ENCODE measurements at regions not wholly inside any gene's neighbourhood (a gene's known extent, or its start where the extent isn't known, plus 50 kb on each side); places are given as distances from the start of the nearest gene placed in this dataset.

DNA sequence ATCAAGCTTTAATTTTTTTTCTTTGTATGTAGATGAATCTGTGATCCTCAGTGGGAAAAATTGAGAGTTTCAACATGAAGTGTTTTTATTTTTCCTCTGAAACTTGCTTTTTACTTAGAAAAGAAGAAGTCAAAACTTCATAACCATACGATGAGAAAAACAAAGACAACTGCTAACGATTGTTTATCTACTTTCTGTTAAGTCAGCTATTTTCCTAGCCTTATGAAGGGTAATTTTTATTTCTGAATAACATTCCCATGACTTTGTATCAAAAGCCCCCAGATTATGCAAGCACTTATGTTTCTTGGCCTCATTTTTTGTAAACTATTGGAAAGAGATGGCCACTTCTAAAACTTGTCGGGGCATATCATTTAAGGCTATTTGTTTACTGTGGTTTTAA is 645.1 kb upstream of the PRKX start (continued):
- TF ChIP-seq RCOR1 (IDR thresholded peaks at IDR 0.05; ENCODE audit: borderline replicate concordance in 1 of 2, low read depth in 2 of 2, low read length in 2 of 2): no peak
- TF ChIP-seq, protein P1, sequence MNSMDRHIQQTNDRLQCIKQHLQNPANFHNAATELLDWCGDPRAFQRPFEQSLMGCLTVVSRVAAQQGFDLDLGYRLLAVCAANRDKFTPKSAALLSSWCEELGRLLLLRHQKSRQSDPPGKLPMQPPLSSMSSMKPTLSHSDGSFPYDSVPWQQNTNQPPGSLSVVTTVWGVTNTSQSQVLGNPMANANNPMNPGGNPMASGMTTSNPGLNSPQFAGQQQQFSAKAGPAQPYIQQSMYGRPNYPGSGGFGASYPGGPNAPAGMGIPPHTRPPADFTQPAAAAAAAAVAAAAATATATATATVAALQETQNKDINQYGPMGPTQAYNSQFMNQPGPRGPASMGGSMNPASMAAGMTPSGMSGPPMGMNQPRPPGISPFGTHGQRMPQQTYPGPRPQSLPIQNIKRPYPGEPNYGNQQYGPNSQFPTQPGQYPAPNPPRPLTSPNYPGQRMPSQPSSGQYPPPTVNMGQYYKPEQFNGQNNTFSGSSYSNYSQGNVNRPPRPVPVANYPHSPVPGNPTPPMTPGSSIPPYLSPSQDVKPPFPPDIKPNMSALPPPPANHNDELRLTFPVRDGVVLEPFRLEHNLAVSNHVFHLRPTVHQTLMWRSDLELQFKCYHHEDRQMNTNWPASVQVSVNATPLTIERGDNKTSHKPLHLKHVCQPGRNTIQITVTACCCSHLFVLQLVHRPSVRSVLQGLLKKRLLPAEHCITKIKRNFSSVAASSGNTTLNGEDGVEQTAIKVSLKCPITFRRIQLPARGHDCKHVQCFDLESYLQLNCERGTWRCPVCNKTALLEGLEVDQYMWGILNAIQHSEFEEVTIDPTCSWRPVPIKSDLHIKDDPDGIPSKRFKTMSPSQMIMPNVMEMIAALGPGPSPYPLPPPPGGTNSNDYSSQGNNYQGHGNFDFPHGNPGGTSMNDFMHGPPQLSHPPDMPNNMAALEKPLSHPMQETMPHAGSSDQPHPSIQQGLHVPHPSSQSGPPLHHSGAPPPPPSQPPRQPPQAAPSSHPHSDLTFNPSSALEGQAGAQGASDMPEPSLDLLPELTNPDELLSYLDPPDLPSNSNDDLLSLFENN (IDR thresholded peaks at IDR 0.05; ENCODE audit: low read depth in 2 of 2, low read length in 2 of 2): no peak
- TF ChIP-seq CBX5 (IDR thresholded peaks at IDR 0.05; ENCODE audit: borderline replicate concordance, low read depth): no peak

DNA sequence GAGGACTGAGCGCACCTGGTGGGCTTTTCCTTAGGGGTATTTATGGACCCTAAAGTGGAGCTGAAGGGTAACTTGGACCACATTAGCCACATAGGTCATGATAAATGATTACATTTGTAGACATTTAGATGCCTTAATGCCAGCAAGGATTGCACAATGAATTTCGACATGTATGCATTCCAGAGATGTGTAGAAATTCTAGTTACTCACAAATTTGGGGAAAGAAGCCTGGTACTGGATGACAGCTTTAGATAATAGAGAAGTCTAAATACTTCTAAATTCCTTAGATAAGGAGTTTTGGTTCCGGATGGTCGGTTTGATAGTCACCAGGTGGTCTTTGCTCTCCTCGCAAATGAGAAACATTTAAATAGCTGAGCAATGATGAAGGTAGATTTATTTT is 609.5 kb upstream of the PRKX start:
- ChIA-PET CTCF (ENCODE audit: low intra/inter-chr PET ratio) (no interaction called here), POLR2A (no interaction called here)
- H3K9ac ChIP-seq (ENCODE audit: insufficient read depth in 1 of 2, low read depth in 2 of 2, low read length in 2 of 2): no peak overlapping the region
- in situ Hi-C loops (cut with MboI): loop anchor here (10.0 kb wide), 1 partner anchor 1132 kb away; no protein-coding TSS in a partner anchor
- DNase-seq (ENCODE audit: extremely low read depth in 1 of 4, low spot score in 3 of 4) (no peak), FAIRE-seq (no peak), ATAC-seq (no peak)
- WGBS (ENCODE audit: insufficient coverage, low coverage, missing lambda C conversion rate): 1% methylated on average over 5 of the region's 5 CpGs
- TF ChIP-seq MEF2D (tag; conservative IDR thresholded peaks at IDR 0.05; ENCODE audit: low read depth) (no peak), XRCC4 (IDR thresholded peaks at IDR 0.05; ENCODE audit: extremely low read depth, insufficient read depth, insufficient read length) (no peak), TBL1XR1 (IDR thresholded peaks at IDR 0.05; ENCODE audit: low read length in 2 of 2) (no peak), SUPT5H (IDR thresholded peaks at IDR 0.05) (no peak), NR3C1 (CRISPR knock-in tag; IDR thresholded peaks at IDR 0.05) (no peak), KAT2B (IDR thresholded peaks at IDR 0.05; ENCODE audit: low read depth, low read length) (no peak), ZNF121 (CRISPR knock-in tag; conservative IDR thresholded peaks at IDR 0.05) (no peak), FOXA1 (IDR thresholded peaks at IDR 0.05; ENCODE audit: borderline replicate concordance) (no peak), ZNF785 (CRISPR knock-in tag; IDR thresholded peaks at IDR 0.05) (no peak), ZNF561 (CRISPR knock-in tag; conservative IDR thresholded peaks at IDR 0.05) (no peak), SRSF7 (optimal IDR thresholded peaks at IDR 0.05; ENCODE audit: low read depth, low read length) (no peak)
- TF ChIP-seq, protein P2, sequence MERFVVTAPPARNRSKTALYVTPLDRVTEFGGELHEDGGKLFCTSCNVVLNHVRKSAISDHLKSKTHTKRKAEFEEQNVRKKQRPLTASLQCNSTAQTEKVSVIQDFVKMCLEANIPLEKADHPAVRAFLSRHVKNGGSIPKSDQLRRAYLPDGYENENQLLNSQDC (CRISPR knock-in tag; IDR thresholded peaks at IDR 0.05): no peak
- TF ChIP-seq, protein P3, sequence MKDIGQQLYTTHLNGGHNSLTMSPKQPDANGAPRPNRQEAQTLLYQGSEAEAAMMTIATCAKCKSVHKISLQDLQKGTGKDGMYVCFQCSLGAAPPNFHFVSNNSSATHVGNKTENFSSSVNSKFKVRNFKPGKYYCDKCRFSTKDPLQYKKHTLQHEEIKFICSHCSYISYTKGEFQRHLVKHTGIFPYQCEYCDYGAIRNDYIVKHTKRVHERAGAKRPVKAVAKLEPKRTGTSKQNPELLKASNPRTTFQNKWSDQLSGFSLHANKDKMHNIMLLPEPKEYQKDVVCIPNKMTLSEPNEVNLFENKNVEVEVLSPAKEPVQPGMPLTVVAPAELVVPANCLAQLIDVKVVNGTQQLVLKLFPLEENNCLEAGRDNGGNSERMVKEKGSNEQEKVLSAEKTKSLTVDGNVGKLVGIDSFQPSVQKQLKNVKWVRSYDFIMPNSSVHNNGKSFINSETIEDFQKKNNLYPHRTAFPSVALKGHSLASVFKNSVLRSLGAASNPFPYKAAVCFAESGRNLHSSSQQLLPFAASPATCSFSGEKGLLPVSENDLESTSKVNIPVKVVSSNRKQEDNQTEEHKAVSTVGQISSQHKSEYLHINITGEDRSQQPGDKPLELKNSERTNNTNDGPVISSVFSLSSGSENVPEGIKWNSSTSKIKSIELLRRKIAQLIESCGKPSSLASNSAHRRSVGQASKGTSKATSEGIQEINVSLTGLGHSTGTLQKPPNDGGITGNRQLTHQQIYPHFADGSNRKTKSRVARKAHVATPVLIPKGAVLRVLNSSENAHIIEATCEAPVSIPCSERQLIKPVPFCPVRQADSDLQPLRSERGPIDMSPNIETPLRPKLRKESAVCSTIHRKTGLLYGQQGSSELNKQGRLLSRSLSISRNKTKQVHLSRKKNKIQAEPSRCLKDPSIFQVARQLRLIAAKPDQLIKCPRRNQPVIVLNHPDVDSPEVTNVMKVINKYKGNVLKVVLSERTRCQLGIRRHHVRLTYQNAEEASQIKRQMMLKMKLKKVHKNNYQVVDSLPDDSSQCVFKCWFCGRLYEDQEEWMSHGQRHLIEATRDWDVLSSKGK (CRISPR knock-in tag; IDR thresholded peaks at IDR 0.05): no peak
- H3K27me3 ChIP-seq (ENCODE audit: control insufficient read depth in 2 of 2, insufficient read depth in 2 of 2, low read length in 2 of 2): no peaks in the 10 kb centered on the region
- H3K9me3 ChIP-seq (replicated peaks; ENCODE audit: control insufficient read depth, insufficient read depth, low read depth, low read length): no peaks in the 10 kb centered on the region
- no peaks in the 10 kb centered on the region for H3K36me3 ChIP-seq (ENCODE audit: control insufficient read depth, insufficient read depth, low read length)
- no peaks in the 10 kb centered on the region for H3K79me2 ChIP-seq (ENCODE audit: control insufficient read depth, insufficient read depth, low read length)
- H3K27ac ChIP-seq (ENCODE audit: extremely low read depth, low read depth, low read length): no peak overlapping the region
- H2AFZ ChIP-seq (ENCODE audit: low read depth, low read length): no peak overlapping the region
- H3K4me1 ChIP-seq (replicated peaks in 1 of 2; ENCODE audit: control insufficient read depth in 2 of 2, insufficient read depth in 2 of 2, low read length in 2 of 2): no peaks in the 10 kb centered on the region
- H4K20me1 ChIP-seq (replicated peaks; ENCODE audit: control insufficient read depth, insufficient read depth, low read length): no peaks in the 10 kb centered on the region
- H3K4me2 ChIP-seq (ENCODE audit: insufficient read depth, low read length): no peak overlapping the region
- BruUV-seq (replicated peaks): no TSS peak
- intact Hi-C loops (cut with micrococcal nuclease): no loop called here
- H3K4me3 ChIP-seq: no peak overlapping the region
- no peaks in the 10 kb centered on the region for H3K9me1 ChIP-seq (ENCODE audit: control insufficient read depth, insufficient read depth, low read length)
